ENCODE measurements at regions not wholly inside any gene's neighbourhood (a gene's known extent, or its start where the extent isn't known, plus 50 kb on each side); places are given as distances from the start of the nearest gene placed in this dataset.

- Histone ChIP-seq H3K4me1 (ENCODE audit: insufficient read depth, low read length) (no peaks in the 10 kb centered on the region), H3K36me3 (ENCODE audit: insufficient read depth, low read length) (no peaks in the 10 kb centered on the region), H3K79me2 (ENCODE audit: insufficient read depth, low read length) (no peaks in the 10 kb centered on the region), H4K20me1 (ENCODE audit: insufficient read depth, low read length) (no peaks in the 10 kb centered on the region), H3K4me3 (ENCODE audit: low read depth in 1 of 2, low read length in 2 of 2) (no peak overlapping the region), H3K27ac (ENCODE audit: low read length) (no peak overlapping the region), H2AFZ (ENCODE audit: low read depth, low read length) (no peak overlapping the region), H3K27me3 (ENCODE audit: insufficient read depth, low read length, poor library complexity) (no peaks in the 10 kb centered on the region), H3K9ac (ENCODE audit: low read depth, low read length) (no peak overlapping the region), H3K9me3 (ENCODE audit: insufficient read depth, low read length, severe bottlenecking) (no peaks in the 10 kb centered on the region), H3K4me2 (ENCODE audit: insufficient read depth, low read length) (no peak overlapping the region)
- TF ChIP-seq EZH2 (IDR thresholded peaks at IDR 0.05; ENCODE audit: borderline replicate concordance, low read depth, low read length, severe bottlenecking) (no peak), CTCF (IDR thresholded peaks at IDR 0.05; ENCODE audit: borderline replicate concordance, extremely low read depth, low read length, poor library complexity, severe bottlenecking) (no peak)
- DNase-seq (no peak), ATAC-seq (ENCODE audit: insufficient read depth, low read depth) (no peak)
Observed at GRCh38 chr10:129174232-129175014, 292.6 kb upstream of the MGMT start.

- no peak for DNase-seq
Observed at GRCh38 chr10:129179245-129179971, 287.6 kb upstream of the MGMT start.

GRCh38 chr10:129179972-129180678 is 286.9 kb upstream of the MGMT start:
- Histone ChIP-seq H3K27ac (ENCODE audit: low read length) (no peak overlapping the region), H3K9ac (ENCODE audit: low read depth, low read length) (no peak overlapping the region), H3K4me2 (ENCODE audit: insufficient read depth, low read length) (no peak overlapping the region), H3K27me3 (ENCODE audit: insufficient read depth, low read length, poor library complexity) (no peaks in the 10 kb centered on the region), H3K79me2 (ENCODE audit: insufficient read depth, low read length) (no peaks in the 10 kb centered on the region), H3K9me3 (ENCODE audit: insufficient read depth, low read length, severe bottlenecking) (no peaks in the 10 kb centered on the region), H2AFZ (ENCODE audit: low read depth, low read length) (no peak overlapping the region), H3K36me3 (ENCODE audit: insufficient read depth, low read length) (no peaks in the 10 kb centered on the region), H3K4me1 (ENCODE audit: insufficient read depth, low read length) (no peaks in the 10 kb centered on the region), H4K20me1 (ENCODE audit: insufficient read depth, low read length) (no peaks in the 10 kb centered on the region), H3K4me3 (ENCODE audit: low read depth in 1 of 2, low read length in 2 of 2) (no peak overlapping the region)
- no peak for ATAC-seq (ENCODE audit: insufficient read depth, low read depth)
- no peak for DNase-seq
- TF ChIP-seq CTCF (IDR thresholded peaks at IDR 0.05; ENCODE audit: borderline replicate concordance, extremely low read depth, low read length, poor library complexity, severe bottlenecking) (no peak), EZH2 (IDR thresholded peaks at IDR 0.05; ENCODE audit: borderline replicate concordance, low read depth, low read length, severe bottlenecking) (no peak)

More at GRCh38 chr10:129179245-129179971, 287.6 kb upstream of the MGMT start:
- no peak for ATAC-seq (ENCODE audit: insufficient read depth, low read depth)
- Histone ChIP-seq H2AFZ (ENCODE audit: low read depth, low read length) (no peak overlapping the region), H4K20me1 (ENCODE audit: insufficient read depth, low read length) (no peaks in the 10 kb centered on the region), H3K79me2 (ENCODE audit: insufficient read depth, low read length) (no peaks in the 10 kb centered on the region), H3K9ac (ENCODE audit: low read depth, low read length) (no peak overlapping the region), H3K27me3 (ENCODE audit: insufficient read depth, low read length, poor library complexity) (no peaks in the 10 kb centered on the region), H3K4me3 (ENCODE audit: low read depth in 1 of 2, low read length in 2 of 2) (no peak overlapping the region), H3K4me1 (ENCODE audit: insufficient read depth, low read length) (no peaks in the 10 kb centered on the region), H3K9me3 (ENCODE audit: insufficient read depth, low read length, severe bottlenecking) (no peaks in the 10 kb centered on the region), H3K27ac (ENCODE audit: low read length) (no peak overlapping the region), H3K36me3 (ENCODE audit: insufficient read depth, low read length) (no peaks in the 10 kb centered on the region), H3K4me2 (ENCODE audit: insufficient read depth, low read length) (no peak overlapping the region)
- no peak for TF ChIP-seq EZH2 (IDR thresholded peaks at IDR 0.05; ENCODE audit: borderline replicate concordance, low read depth, low read length, severe bottlenecking)
- TF ChIP-seq CTCF (IDR thresholded peaks at IDR 0.05; ENCODE audit: borderline replicate concordance, extremely low read depth, low read length, poor library complexity, severe bottlenecking), result no peak
